Activated CD4-positive, alpha-beta T cell treated with anti-CD3 and anti-CD28 coated beads, Interleukin-2, amount 10 ng/mL, durations not matched to agents 24 days and 14 days (primary cell): ENCODE measurements at regions not wholly inside any gene's neighbourhood (a gene's known extent, or its start where the extent isn't known, plus 50 kb on each side); places are given as distances from the start of the nearest gene placed in this dataset.
"Not testable (repeated sequence)": the region's sequence is repeated elsewhere in the genome, so short reads cannot be mapped to it uniquely, and the experiment has no call there.

Source experiments
- DNase-seq: peaks from one replicate; pipeline ENCODE4 v3.0.0; 2022
- H3K27ac Mint-ChIP-seq: one replicate; pipeline ENCODE4 v1.8.0; 2022; ENCODE audit warnings: mild to moderate bottlenecking, mixed read lengths
- H3K27me3 Mint-ChIP-seq: one replicate; pipeline ENCODE4 v1.8.0; 2022; ENCODE audit warnings: mixed read lengths
- H3K36me3 Mint-ChIP-seq: one replicate; pipeline ENCODE4 v1.8.0; 2022; ENCODE audit warnings: low read depth, mild to moderate bottlenecking, mixed read lengths
- H3K4me1 Mint-ChIP-seq: one replicate; pipeline ENCODE4 v1.8.0; 2021; ENCODE audit warnings: mixed read lengths
- H3K4me3 Mint-ChIP-seq: one replicate; pipeline ENCODE4 v1.8.0; 2022; ENCODE audit warnings: mild to moderate bottlenecking, moderate library complexity, mixed read lengths
- H3K9me3 Mint-ChIP-seq: one replicate; pipeline ENCODE4 v1.8.0; 2021; ENCODE audit warnings: mixed read lengths
- intact Hi-C: fragments of 100-400 bp; cut with micrococcal nuclease; formaldehyde crosslinking; loops from one replicate; pipeline ENCODE4 v1.15.1; 2023

- H3K9me3 Mint-ChIP-seq, result no peaks in the 10 kb centered on the region
- H3K36me3 Mint-ChIP-seq, result no peaks in the 10 kb centered on the region
- no peak overlapping the region for H3K27ac Mint-ChIP-seq
- no peak overlapping the region for H3K4me3 Mint-ChIP-seq
- DNase-seq, result no peak
- no peaks in the 10 kb centered on the region for H3K27me3 Mint-ChIP-seq
- intact Hi-C loops, result no loop called here
- H3K4me1 Mint-ChIP-seq, result no peaks in the 10 kb centered on the region
These were observed 74.8 kb upstream of the WDR72 start for GRCh38 chr15:53834214-53834613.

- H3K27me3 Mint-ChIP-seq, result no peaks in the 10 kb centered on the region
- H3K9me3 Mint-ChIP-seq, result no peaks in the 10 kb centered on the region
- H3K4me3 Mint-ChIP-seq, result no peak overlapping the region
- intact Hi-C loops, result no loop called here
- H3K36me3 Mint-ChIP-seq, result no peaks in the 10 kb centered on the region
- H3K27ac Mint-ChIP-seq, result no peak overlapping the region
- no peak for DNase-seq
- H3K4me1 Mint-ChIP-seq, result no peaks in the 10 kb centered on the region
These were observed 73.7 kb upstream of the WDR72 start for GRCh38 chr15:53833134-53833624.

GRCh38 chr15:53831907-53832770 lies 72.7 kb upstream of the WDR72 start:
- intact Hi-C loops, result no loop called here
- Mint-ChIP-seq H3K4me1 (no peaks in the 10 kb centered on the region), H3K27me3 (no peaks in the 10 kb centered on the region), H3K9me3 (no peaks in the 10 kb centered on the region), H3K36me3 (no peaks in the 10 kb centered on the region), H3K4me3 (no peak overlapping the region), H3K27ac (no peak overlapping the region)
- DNase-seq, result no peak

- intact Hi-C loops, result no loop called here
- Mint-ChIP-seq H3K27me3 (no peaks in the 10 kb centered on the region), H3K9me3 (no peaks in the 10 kb centered on the region)
These were observed 71.4 kb upstream of the WDR72 start for GRCh38 chr15:53830707-53831386.

GRCh38 chr15:53829923-53830459 lies 70.5 kb upstream of the WDR72 start:
- DNase-seq, result no peak
- Mint-ChIP-seq H3K9me3 (no peaks in the 10 kb centered on the region), H3K27me3 (no peaks in the 10 kb centered on the region), H3K36me3 (no peaks in the 10 kb centered on the region), H3K4me3 (no peak overlapping the region), H3K27ac (no peak overlapping the region), H3K4me1 (no peaks in the 10 kb centered on the region)
- intact Hi-C loops, result no loop called here

More at GRCh38 chr15:53830707-53831386, 71.4 kb upstream of the WDR72 start:
- H3K4me3 Mint-ChIP-seq, result no peak overlapping the region
- no peak overlapping the region for H3K27ac Mint-ChIP-seq
- no peaks in the 10 kb centered on the region for H3K36me3 Mint-ChIP-seq
- no peak for DNase-seq
- no peaks in the 10 kb centered on the region for H3K4me1 Mint-ChIP-seq

GRCh38 chr15:53829471-53829870 lies 70.0 kb upstream of the WDR72 start:
- no peak overlapping the region for H3K4me3 Mint-ChIP-seq
- H3K4me1 Mint-ChIP-seq, result no peaks in the 10 kb centered on the region
- H3K9me3 Mint-ChIP-seq, result no peaks in the 10 kb centered on the region
- no peak for DNase-seq
- no peaks in the 10 kb centered on the region for H3K27me3 Mint-ChIP-seq
- intact Hi-C loops, result no loop called here
- H3K27ac Mint-ChIP-seq, result no peak overlapping the region
- no peaks in the 10 kb centered on the region for H3K36me3 Mint-ChIP-seq

GRCh38 chr15:53827355-53827754 lies 67.9 kb upstream of the WDR72 start:
- H3K36me3 Mint-ChIP-seq, result no peaks in the 10 kb centered on the region
- no peak for DNase-seq
- H3K4me1 Mint-ChIP-seq, result no peaks in the 10 kb centered on the region
- H3K4me3 Mint-ChIP-seq, result no peak overlapping the region
- H3K9me3 Mint-ChIP-seq, result no peaks in the 10 kb centered on the region
- no peak overlapping the region for H3K27ac Mint-ChIP-seq
- no peaks in the 10 kb centered on the region for H3K27me3 Mint-ChIP-seq
- intact Hi-C loops, result no loop called here

GRCh38 chr15:53811530-53811929 lies 52.1 kb upstream of the WDR72 start:
- intact Hi-C loops, result no loop called here
- no peaks in the 10 kb centered on the region for H3K27me3 Mint-ChIP-seq
- no peaks in the 10 kb centered on the region for H3K4me1 Mint-ChIP-seq
- no peaks in the 10 kb centered on the region for H3K36me3 Mint-ChIP-seq
- peaks cover 2% of the 10 kb centered on the region for H3K9me3 Mint-ChIP-seq
- no peak overlapping the region for H3K4me3 Mint-ChIP-seq
- DNase-seq, result no peak
- H3K27ac Mint-ChIP-seq, result no peak overlapping the region

- H3K9me3 Mint-ChIP-seq, H3K4me1 Mint-ChIP-seq, H3K27me3 Mint-ChIP-seq, H3K27ac Mint-ChIP-seq, DNase-seq, H3K36me3 Mint-ChIP-seq, H3K4me3 Mint-ChIP-seq, intact Hi-C loops: not testable (repeated sequence)
These were observed 50.8 kb upstream of the WDR72 start for GRCh38 chr15:53810306-53810705.
